ENCODE measurements at regions not wholly inside any gene's neighbourhood (a gene's known extent, or its start where the extent isn't known, plus 50 kb on each side); places are given as distances from the start of the nearest gene placed in this dataset.

- Histone ChIP-seq H3K27me3 (ENCODE audit: control insufficient read depth, insufficient read depth, low read length) (no peaks in the 10 kb centered on the region), H3K27ac (no peak overlapping the region), H3K36me3 (ENCODE audit: control insufficient read depth, insufficient read depth, low read length) (no peaks in the 10 kb centered on the region), H3K9me3 (ENCODE audit: control insufficient read depth, low read length) (no peaks in the 10 kb centered on the region), H2AFZ (no peak overlapping the region), H3K79me2 (no peaks in the 10 kb centered on the region), H3K4me1 (no peaks in the 10 kb centered on the region), H3K4me3 (ENCODE audit: low read depth, low read length) (no peak overlapping the region), H3K4me2 (ENCODE audit: low read length) (no peak overlapping the region), H3K9ac (no peak overlapping the region)
- TF ChIP-seq, protein P1, sequence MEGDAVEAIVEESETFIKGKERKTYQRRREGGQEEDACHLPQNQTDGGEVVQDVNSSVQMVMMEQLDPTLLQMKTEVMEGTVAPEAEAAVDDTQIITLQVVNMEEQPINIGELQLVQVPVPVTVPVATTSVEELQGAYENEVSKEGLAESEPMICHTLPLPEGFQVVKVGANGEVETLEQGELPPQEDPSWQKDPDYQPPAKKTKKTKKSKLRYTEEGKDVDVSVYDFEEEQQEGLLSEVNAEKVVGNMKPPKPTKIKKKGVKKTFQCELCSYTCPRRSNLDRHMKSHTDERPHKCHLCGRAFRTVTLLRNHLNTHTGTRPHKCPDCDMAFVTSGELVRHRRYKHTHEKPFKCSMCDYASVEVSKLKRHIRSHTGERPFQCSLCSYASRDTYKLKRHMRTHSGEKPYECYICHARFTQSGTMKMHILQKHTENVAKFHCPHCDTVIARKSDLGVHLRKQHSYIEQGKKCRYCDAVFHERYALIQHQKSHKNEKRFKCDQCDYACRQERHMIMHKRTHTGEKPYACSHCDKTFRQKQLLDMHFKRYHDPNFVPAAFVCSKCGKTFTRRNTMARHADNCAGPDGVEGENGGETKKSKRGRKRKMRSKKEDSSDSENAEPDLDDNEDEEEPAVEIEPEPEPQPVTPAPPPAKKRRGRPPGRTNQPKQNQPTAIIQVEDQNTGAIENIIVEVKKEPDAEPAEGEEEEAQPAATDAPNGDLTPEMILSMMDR (IDR thresholded peaks at IDR 0.05), result no peak
Measured at GRCh38 chr2:15718103-15718943, 126.7 kb downstream of the DDX1 start.

- Histone ChIP-seq H3K4me1 (no peaks in the 10 kb centered on the region), H2AFZ (no peak overlapping the region), H3K4me2 (ENCODE audit: low read length) (no peak overlapping the region), H3K36me3 (ENCODE audit: control insufficient read depth, insufficient read depth, low read length) (no peaks in the 10 kb centered on the region), H3K9me3 (ENCODE audit: control insufficient read depth, low read length) (no peaks in the 10 kb centered on the region), H3K9ac (no peak overlapping the region), H3K27me3 (ENCODE audit: control insufficient read depth, insufficient read depth, low read length) (no peaks in the 10 kb centered on the region), H3K79me2 (no peaks in the 10 kb centered on the region), H3K27ac (no peak overlapping the region), H3K4me3 (ENCODE audit: low read depth, low read length) (no peak overlapping the region)
- TF ChIP-seq, protein P1 (IDR thresholded peaks at IDR 0.05), result no peak
Measured at GRCh38 chr2:15718944-15719323, 127.3 kb downstream of the DDX1 start.

- Histone ChIP-seq H3K79me2 (no peaks in the 10 kb centered on the region), H3K27ac (no peak overlapping the region), H3K9me3 (ENCODE audit: control insufficient read depth, low read length) (no peaks in the 10 kb centered on the region), H2AFZ (no peak overlapping the region), H3K27me3 (ENCODE audit: control insufficient read depth, insufficient read depth, low read length) (no peaks in the 10 kb centered on the region), H3K4me1 (no peaks in the 10 kb centered on the region), H3K4me3 (ENCODE audit: low read depth, low read length) (no peak overlapping the region), H3K36me3 (ENCODE audit: control insufficient read depth, insufficient read depth, low read length) (no peaks in the 10 kb centered on the region), H3K4me2 (ENCODE audit: low read length) (no peak overlapping the region), H3K9ac (no peak overlapping the region)
- TF ChIP-seq, protein P1 (IDR thresholded peaks at IDR 0.05), result no peak
Measured at GRCh38 chr2:15719566-15720313, 128.1 kb downstream of the DDX1 start.

DNA sequence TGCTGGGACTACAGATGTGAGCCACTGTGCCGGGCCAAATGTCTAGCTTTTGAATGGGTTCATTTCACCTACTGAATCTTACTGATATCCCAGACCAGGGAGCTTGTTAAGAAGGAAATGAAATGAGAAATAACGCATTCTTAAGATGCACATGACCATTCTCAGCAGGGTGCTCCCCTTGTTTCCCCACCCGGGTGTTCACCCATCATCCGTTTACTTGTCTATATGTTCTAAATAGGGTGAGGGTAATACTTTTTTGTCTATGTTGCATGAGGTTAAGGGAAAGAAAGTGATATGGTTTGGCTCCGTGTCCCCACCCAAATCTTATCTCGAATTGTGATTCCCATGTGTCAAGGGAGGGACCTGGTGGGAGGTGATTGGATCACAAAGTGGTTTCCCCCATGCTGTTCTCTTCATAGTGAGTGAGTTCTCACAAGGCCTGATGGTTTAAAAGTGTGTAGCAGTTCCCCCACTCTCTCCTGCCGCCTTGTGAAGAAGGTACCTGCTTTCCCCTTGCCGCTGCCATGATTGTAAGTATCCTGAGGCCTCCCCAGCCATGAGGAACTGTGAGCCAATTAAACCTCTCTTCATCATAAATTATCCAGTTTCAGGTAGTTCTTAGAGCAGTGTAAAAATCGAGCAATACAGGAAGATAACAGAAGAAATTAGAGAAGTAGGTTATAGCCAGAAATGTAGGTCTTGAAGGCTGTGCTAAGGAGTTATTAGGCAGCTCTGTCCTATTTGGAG is 129.1 kb downstream of the DDX1 start:
- Histone ChIP-seq H2AFZ (no peak overlapping the region), H3K36me3 (ENCODE audit: control insufficient read depth, insufficient read depth, low read length) (no peaks in the 10 kb centered on the region), H3K4me1 (no peaks in the 10 kb centered on the region), H3K4me2 (ENCODE audit: low read length) (no peak overlapping the region), H3K79me2 (no peaks in the 10 kb centered on the region), H3K9ac (no peak overlapping the region), H3K9me3 (ENCODE audit: control insufficient read depth, low read length) (no peaks in the 10 kb centered on the region), H3K27ac (no peak overlapping the region), H3K27me3 (ENCODE audit: control insufficient read depth, insufficient read depth, low read length) (no peaks in the 10 kb centered on the region), H3K4me3 (ENCODE audit: low read depth, low read length) (no peak overlapping the region)
- TF ChIP-seq, protein P1 (IDR thresholded peaks at IDR 0.05), result no peak
